NCI-H2029 treated with DMSO at 0.1 percent for 48 hours (cell line): ENCODE measurements at regions not wholly inside any gene's neighbourhood (a gene's known extent, or its start where the extent isn't known, plus 50 kb on each side); places are given as distances from the start of the nearest gene placed in this dataset.
"Not testable (repeated sequence)": the region's sequence is repeated elsewhere in the genome, so short reads cannot be mapped to it uniquely, and the experiment has no call there.

Experiments used
- DNase-seq: peaks from one replicate; lab custom pipeline; 2025; lab: John Stamatoyannopoulos, UW

GRCh38 chr13:79187917-79188690, 218.0 kb downstream of the RBM26 start:
- no peak for DNase-seq

- DNase-seq: no peak
Observed at GRCh38 chr13:79185580-79185979, 220.5 kb downstream of the RBM26 start.

- DNase-seq: no peak
Observed at GRCh38 chr13:79183231-79183630, 222.8 kb downstream of the RBM26 start.

- DNase-seq: not testable (repeated sequence)
Observed at GRCh38 chr13:79173691-79174090, 232.4 kb downstream of the RBM26 start.

- not testable (repeated sequence) for DNase-seq
Observed at GRCh38 chr13:79172924-79173323, 233.1 kb downstream of the RBM26 start.

GRCh38 chr13:79171141-79172061, 234.7 kb downstream of the RBM26 start:
- no peak for DNase-seq

GRCh38 chr13:79160818-79161217, 245.2 kb downstream of the RBM26 start:
- DNase-seq: no peak

GRCh38 chr13:79155883-79156282, 250.2 kb downstream of the RBM26 start:
- no peak for DNase-seq

- no peak for DNase-seq
Observed at GRCh38 chr13:79149210-79149609, 256.8 kb downstream of the RBM26 start.

- no peak for DNase-seq
Observed at GRCh38 chr13:79141082-79141481, 265.0 kb downstream of the RBM26 start.

- no peak for DNase-seq
Observed at GRCh38 chr13:79128158-79128557, 277.9 kb downstream of the RBM26 start.

GRCh38 chr13:79126706-79127105, 279.3 kb downstream of the RBM26 start:
- no peak for DNase-seq

GRCh38 chr13:79124183-79124582, 281.9 kb downstream of the RBM26 start:
- no peak for DNase-seq

GRCh38 chr13:79121286-79121685, 284.8 kb downstream of the RBM26 start:
- no peak for DNase-seq

GRCh38 chr13:79119578-79120107, 286.4 kb downstream of the RBM26 start:
- DNase-seq: no peak

- no peak for DNase-seq
Observed at GRCh38 chr13:79112016-79112415, 294.0 kb downstream of the RBM26 start.

- peak; percentile 68 for DNase-seq
Observed at GRCh38 chr13:79108914-79109643, 297.0 kb downstream of the RBM26 start.

- DNase-seq: no peak
Observed at GRCh38 chr13:79098596-79098995, 307.5 kb downstream of the RBM26 start.

- no peak for DNase-seq
Observed at GRCh38 chr13:79097201-79097600, 308.9 kb downstream of the RBM26 start.

GRCh38 chr13:79096099-79096498, 310.0 kb downstream of the RBM26 start:
- no peak for DNase-seq

GRCh38 chr13:79090552-79091124, 315.4 kb downstream of the RBM26 start:
- no peak for DNase-seq
